ENCODE measurements at regions not wholly inside any gene's neighbourhood (a gene's known extent, or its start where the extent isn't known, plus 50 kb on each side); places are given as distances from the start of the nearest gene placed in this dataset.
"Not testable (repeated sequence)": the region's sequence is repeated elsewhere in the genome, so short reads cannot be mapped to it uniquely, and the experiment has no call there.

- no peak for DNase-seq (ENCODE audit: low spot score)
- in situ Hi-C loops (cut with MboI; ENCODE audit: low sequenced_read_pairs, unreplicated experiment) = no loop called here
- TF ChIP-seq CTCF (IDR thresholded peaks at IDR 0.05; ENCODE audit: borderline replicate concordance, control extremely low read depth, extremely low read depth, insufficient read depth, missing control alignments) = no peak
Measured at GRCh38 chr7:53229202-53229601, 193.8 kb downstream of the POM121L12 start.

DNA sequence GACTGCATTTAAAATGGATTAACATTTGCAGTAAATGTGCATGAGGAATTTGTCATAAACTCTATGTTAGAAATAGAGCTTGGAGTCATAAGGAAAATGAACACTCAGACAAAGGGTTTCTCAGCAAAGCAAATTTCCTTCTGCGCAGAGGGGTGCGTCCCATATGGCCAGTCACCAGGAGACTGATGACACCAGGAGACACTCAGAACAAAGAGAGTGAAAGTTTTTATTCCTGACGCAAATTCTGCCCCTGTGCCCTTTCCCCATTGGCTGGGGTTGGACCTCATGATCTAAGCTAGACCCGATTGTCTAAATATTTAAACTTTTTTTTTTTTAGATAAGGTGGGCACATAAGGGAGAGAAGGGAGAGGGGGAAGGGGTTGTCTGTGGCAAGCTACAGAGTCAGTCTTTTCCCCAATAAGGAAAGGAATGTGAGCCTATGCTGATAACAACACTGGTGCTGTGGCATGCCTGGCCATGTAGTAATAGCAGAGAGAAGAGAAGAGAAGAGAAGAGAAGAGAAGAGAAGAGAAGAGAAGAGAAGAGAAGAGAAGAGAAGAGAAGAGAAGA is 202.0 kb downstream of the POM121L12 start:
- no peak for TF ChIP-seq CTCF (IDR thresholded peaks at IDR 0.05; ENCODE audit: borderline replicate concordance, control extremely low read depth, extremely low read depth, insufficient read depth, missing control alignments)
- in situ Hi-C loops (cut with MboI; ENCODE audit: low sequenced_read_pairs, unreplicated experiment) = no loop called here
- no peak for DNase-seq (ENCODE audit: low spot score)

- DNase-seq (ENCODE audit: low spot score) = no peak
- no peak for TF ChIP-seq CTCF (IDR thresholded peaks at IDR 0.05; ENCODE audit: borderline replicate concordance, control extremely low read depth, extremely low read depth, insufficient read depth, missing control alignments)
- in situ Hi-C loops (cut with MboI; ENCODE audit: low sequenced_read_pairs, unreplicated experiment) = no loop called here
Measured at GRCh38 chr7:53238021-53238605, 202.7 kb downstream of the POM121L12 start.

DNA sequence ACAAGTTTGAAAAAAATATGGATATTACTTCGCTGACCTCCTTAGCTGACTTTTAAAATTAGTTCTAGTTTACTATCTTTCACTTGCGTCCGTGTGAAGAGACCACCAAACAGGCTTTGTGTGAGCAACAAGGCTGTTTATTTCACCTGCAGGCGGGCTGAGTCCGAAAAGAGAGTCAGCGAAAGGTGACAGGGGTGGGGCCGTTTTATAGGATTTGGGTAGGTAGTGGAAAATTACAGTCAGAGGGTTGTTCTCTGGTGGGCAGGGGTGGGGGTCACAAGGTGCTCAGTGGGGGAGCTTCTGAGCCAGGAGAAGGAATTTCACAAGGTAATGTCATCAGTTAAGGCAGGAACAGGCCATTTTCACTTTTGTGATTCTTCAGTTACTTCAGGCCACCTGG is 203.7 kb downstream of the POM121L12 start:
- in situ Hi-C loops (cut with MboI; ENCODE audit: low sequenced_read_pairs, unreplicated experiment); DNase-seq (ENCODE audit: low spot score): not testable (repeated sequence)

DNA sequence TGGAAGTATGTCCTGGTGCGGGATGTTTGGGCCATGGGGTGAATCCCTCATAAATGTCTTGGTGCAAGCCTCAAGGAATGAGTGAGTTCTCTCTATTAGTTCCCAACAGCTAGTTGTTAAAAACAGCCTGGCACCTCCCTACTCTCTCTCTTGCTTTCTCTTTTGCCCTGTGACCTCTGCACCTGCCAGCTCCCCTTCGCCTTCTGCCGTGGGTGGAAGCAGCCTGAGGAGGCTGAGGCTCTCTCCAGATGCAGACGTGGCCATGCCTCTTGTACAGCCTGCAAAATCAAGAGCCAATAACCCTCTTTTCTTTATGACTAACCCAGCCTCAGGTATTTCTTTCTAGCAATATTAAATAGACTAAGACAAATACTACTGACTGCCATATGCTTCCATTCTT is 210.3 kb downstream of the POM121L12 start:
- TF ChIP-seq CTCF (IDR thresholded peaks at IDR 0.05; ENCODE audit: borderline replicate concordance, control extremely low read depth, extremely low read depth, insufficient read depth, missing control alignments) = no peak
- in situ Hi-C loops (cut with MboI; ENCODE audit: low sequenced_read_pairs, unreplicated experiment) = no loop called here
- no peak for DNase-seq (ENCODE audit: low spot score)

DNA sequence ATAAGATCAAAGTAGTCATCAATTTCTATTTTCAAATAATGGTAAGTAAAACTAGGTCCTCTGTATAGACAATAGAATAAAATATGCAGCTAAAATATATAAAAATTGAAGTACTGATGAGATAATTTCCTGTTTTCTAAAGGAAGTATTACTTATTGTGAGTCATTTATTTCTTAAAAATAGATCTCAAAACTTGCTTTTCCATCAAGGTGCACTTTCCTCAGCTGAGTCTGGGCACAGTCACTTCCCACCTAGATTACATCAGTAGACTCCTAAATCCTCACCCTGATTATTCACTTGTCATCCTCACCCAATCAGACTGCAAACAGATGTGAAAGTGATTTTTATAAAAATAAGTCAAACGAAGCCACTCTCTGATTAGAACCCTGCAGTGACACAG is 211.5 kb downstream of the POM121L12 start:
- TF ChIP-seq CTCF (IDR thresholded peaks at IDR 0.05; ENCODE audit: borderline replicate concordance, control extremely low read depth, extremely low read depth, insufficient read depth, missing control alignments) = no peak
- in situ Hi-C loops (cut with MboI; ENCODE audit: low sequenced_read_pairs, unreplicated experiment) = no loop called here
- no peak for DNase-seq (ENCODE audit: low spot score)

DNA sequence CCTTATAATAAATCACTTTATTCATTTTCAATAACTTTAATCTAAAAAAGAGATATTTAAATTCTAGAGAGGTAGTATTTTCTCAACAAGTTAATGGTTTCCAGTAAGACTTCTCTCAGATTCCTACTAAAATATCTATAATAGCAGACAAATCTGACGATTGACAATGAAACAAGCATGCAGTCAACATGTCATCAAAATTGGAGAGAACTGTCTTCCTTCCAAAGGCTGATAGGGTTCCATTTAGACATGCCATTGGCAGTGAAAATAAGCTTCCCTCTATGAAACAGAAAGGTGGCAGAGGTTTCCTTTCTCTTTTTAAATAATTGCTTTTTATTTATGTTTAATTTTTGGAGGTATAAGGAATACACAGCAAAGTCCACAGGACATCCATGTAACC is 217.1 kb downstream of the POM121L12 start:
- in situ Hi-C loops (cut with MboI; ENCODE audit: low sequenced_read_pairs, unreplicated experiment) = no loop called here
- DNase-seq (ENCODE audit: low spot score) = no peak
- TF ChIP-seq CTCF (IDR thresholded peaks at IDR 0.05; ENCODE audit: borderline replicate concordance, control extremely low read depth, extremely low read depth, insufficient read depth, missing control alignments) = no peak

All from GM13976 (cell line).